Activated CD4-positive, alpha-beta T cell treated with anti-CD3 and anti-CD28 coated beads, Interleukin-2, amount 10 ng/mL, durations not matched to agents 7 days and 5 days (primary cell): ENCODE measurements at regions not wholly inside any gene's neighbourhood (a gene's known extent, or its start where the extent isn't known, plus 50 kb on each side); places are given as distances from the start of the nearest gene placed in this dataset.

Source experiments
- CTCF ChIA-PET: fragments of 350-600 bp; sonication (Branson Sonifier 250); formaldehyde crosslinking; loops from one replicate; lab custom pipeline; 2021; ENCODE audit warnings: antibody characterized with exemption; lab: Charles Lee
- POLR2A ChIA-PET: fragments of 350-600 bp; sonication (Branson Sonifier 250); formaldehyde crosslinking; loops from one replicate; lab custom pipeline; 2021; ENCODE audit warnings: antibody characterized with exemption; lab: Charles Lee
- DNase-seq: peaks from one replicate; pipeline ENCODE4 v3.0.0-alpha.2; 2020
- H3K27ac Mint-ChIP-seq: one replicate; pipeline ENCODE4 v1.8.0; 2021; ENCODE audit warnings: mild to moderate bottlenecking, moderate library complexity, mixed read lengths
- H3K27me3 Mint-ChIP-seq: one replicate; pipeline ENCODE4 v1.8.0; 2021; ENCODE audit warnings: mixed read lengths
- H3K36me3 Mint-ChIP-seq: one replicate; pipeline ENCODE4 v1.8.0; 2021; ENCODE audit warnings: low read depth, mixed read lengths
- H3K4me1 Mint-ChIP-seq: one replicate; pipeline ENCODE4 v1.8.0; 2021; ENCODE audit warnings: mixed read lengths
- H3K4me3 Mint-ChIP-seq: one replicate; pipeline ENCODE4 v1.8.0; 2021; ENCODE audit warnings: mild to moderate bottlenecking, moderate library complexity, mixed read lengths
- H3K9me3 Mint-ChIP-seq: one replicate; pipeline ENCODE4 v1.8.0; 2021; ENCODE audit warnings: mixed read lengths

GRCh38 chr21:15195104-15195503 lies 130.3 kb upstream of the NRIP1 start:
- ChIA-PET CTCF (no interaction called here), POLR2A (interaction anchor here (0.6 kb wide), 1 partner anchor 90 kb away, joined by 10 read pairs; no protein-coding TSS in a partner anchor)
- Mint-ChIP-seq H3K4me3 (no peak overlapping the region), H3K27ac (no peak overlapping the region), H3K9me3 (no peaks in the 10 kb centered on the region), H3K27me3 (peaks cover 1% of the 10 kb centered on the region), H3K36me3 (no peaks in the 10 kb centered on the region), H3K4me1 (no peaks in the 10 kb centered on the region)
- no peak for DNase-seq

GRCh38 chr21:15195768-15196167 lies 131.0 kb upstream of the NRIP1 start:
- Mint-ChIP-seq H3K9me3 (no peaks in the 10 kb centered on the region), H3K27me3 (peaks cover 1% of the 10 kb centered on the region), H3K4me1 (no peaks in the 10 kb centered on the region), H3K36me3 (no peaks in the 10 kb centered on the region), H3K4me3 (no peak overlapping the region), H3K27ac (no peak overlapping the region)
- ChIA-PET POLR2A (interaction anchor here (0.7 kb wide), 1 partner anchor 70 kb away, joined by 3 read pairs; no protein-coding TSS in a partner anchor), CTCF (no interaction called here)
- DNase-seq: no peak

- ChIA-PET CTCF (no interaction called here), POLR2A (no interaction called here)
- no peak for DNase-seq
- Mint-ChIP-seq H3K4me3 (no peak overlapping the region), H3K9me3 (no peaks in the 10 kb centered on the region), H3K27ac (no peak overlapping the region), H3K4me1 (no peaks in the 10 kb centered on the region), H3K36me3 (no peaks in the 10 kb centered on the region), H3K27me3 (no peaks in the 10 kb centered on the region)
Measured at GRCh38 chr21:15197696-15198095, 132.9 kb upstream of the NRIP1 start.

GRCh38 chr21:15199414-15200383 lies 134.9 kb upstream of the NRIP1 start:
- ChIA-PET CTCF (interaction anchor here (0.7 kb wide), 1 partner anchor 970 kb away, joined by 3 read pairs; no protein-coding TSS in a partner anchor), POLR2A (no interaction called here)
- Mint-ChIP-seq H3K27me3 (no peaks in the 10 kb centered on the region), H3K4me1 (no peaks in the 10 kb centered on the region), H3K4me3 (no peak overlapping the region), H3K27ac (no peak overlapping the region), H3K9me3 (no peaks in the 10 kb centered on the region), H3K36me3 (no peaks in the 10 kb centered on the region)
- DNase-seq: no peak

- CTCF ChIA-PET: no interaction called here
Measured at GRCh38 chr21:15203740-15204139, 138.9 kb upstream of the NRIP1 start.

GRCh38 chr21:15204140-15204969 lies 139.6 kb upstream of the NRIP1 start:
- Mint-ChIP-seq H3K4me3 (no peak overlapping the region), H3K27ac (no peak overlapping the region), H3K9me3 (no peaks in the 10 kb centered on the region), H3K36me3 (no peaks in the 10 kb centered on the region), H3K27me3 (no peaks in the 10 kb centered on the region), H3K4me1 (no peaks in the 10 kb centered on the region)
- DNase-seq: no peak
- ChIA-PET POLR2A (no interaction called here), CTCF (no interaction called here)

More at GRCh38 chr21:15203740-15204139, 138.9 kb upstream of the NRIP1 start:
- DNase-seq: no peak
- Mint-ChIP-seq H3K4me3 (no peak overlapping the region), H3K27ac (no peak overlapping the region), H3K27me3 (no peaks in the 10 kb centered on the region), H3K36me3 (no peaks in the 10 kb centered on the region), H3K9me3 (no peaks in the 10 kb centered on the region), H3K4me1 (no peaks in the 10 kb centered on the region)
- POLR2A ChIA-PET: interaction anchor here (0.7 kb wide), 1 partner anchor 77 kb away, joined by 3 read pairs; no protein-coding TSS in a partner anchor

GRCh38 chr21:15204970-15205286 lies 140.1 kb upstream of the NRIP1 start:
- H3K4me1 Mint-ChIP-seq: no peaks in the 10 kb centered on the region
- ChIA-PET CTCF (no interaction called here), POLR2A (no interaction called here)
- H3K27ac Mint-ChIP-seq: no peak overlapping the region
- H3K9me3 Mint-ChIP-seq: no peaks in the 10 kb centered on the region
- no peaks in the 10 kb centered on the region for H3K27me3 Mint-ChIP-seq
- H3K36me3 Mint-ChIP-seq: no peaks in the 10 kb centered on the region
- no peak overlapping the region for H3K4me3 Mint-ChIP-seq
- no peak for DNase-seq

- Mint-ChIP-seq H3K4me1 (no peaks in the 10 kb centered on the region), H3K27me3 (no peaks in the 10 kb centered on the region), H3K9me3 (no peaks in the 10 kb centered on the region), H3K4me3 (no peak overlapping the region), H3K36me3 (no peaks in the 10 kb centered on the region), H3K27ac (no peak overlapping the region)
- ChIA-PET POLR2A (no interaction called here), CTCF (no interaction called here)
- DNase-seq: no peak
Measured at GRCh38 chr21:15206514-15206913, 141.7 kb upstream of the NRIP1 start.

- Mint-ChIP-seq H3K4me1 (no peaks in the 10 kb centered on the region), H3K36me3 (no peaks in the 10 kb centered on the region), H3K27me3 (no peaks in the 10 kb centered on the region), H3K9me3 (no peaks in the 10 kb centered on the region), H3K27ac (no peak overlapping the region), H3K4me3 (no peak overlapping the region)
- no peak for DNase-seq
- ChIA-PET CTCF (no interaction called here), POLR2A (no interaction called here)
Measured at GRCh38 chr21:15207231-15207630, 142.4 kb upstream of the NRIP1 start.

GRCh38 chr21:15207635-15208370 lies 143.0 kb upstream of the NRIP1 start:
- Mint-ChIP-seq H3K9me3 (no peaks in the 10 kb centered on the region), H3K27ac (no peak overlapping the region), H3K27me3 (no peaks in the 10 kb centered on the region), H3K4me3 (no peak overlapping the region), H3K36me3 (no peaks in the 10 kb centered on the region), H3K4me1 (no peaks in the 10 kb centered on the region)
- no peak for DNase-seq
- ChIA-PET CTCF (no interaction called here), POLR2A (no interaction called here)

GRCh38 chr21:15208786-15209185 lies 144.0 kb upstream of the NRIP1 start:
- CTCF ChIA-PET: no interaction called here
- H3K4me3 Mint-ChIP-seq: no peak overlapping the region
- H3K27me3 Mint-ChIP-seq: no peaks in the 10 kb centered on the region
- H3K27ac Mint-ChIP-seq: no peak overlapping the region
- POLR2A ChIA-PET: no interaction called here
- no peak for DNase-seq
- no peaks in the 10 kb centered on the region for H3K9me3 Mint-ChIP-seq
- no peaks in the 10 kb centered on the region for H3K36me3 Mint-ChIP-seq
- H3K4me1 Mint-ChIP-seq: no peaks in the 10 kb centered on the region

- Mint-ChIP-seq H3K27me3 (no peaks in the 10 kb centered on the region), H3K4me1 (no peaks in the 10 kb centered on the region), H3K27ac (no peak overlapping the region), H3K9me3 (no peaks in the 10 kb centered on the region), H3K4me3 (no peak overlapping the region), H3K36me3 (no peaks in the 10 kb centered on the region)
- POLR2A ChIA-PET: no interaction called here
- CTCF ChIA-PET: no interaction called here
- no peak for DNase-seq
Measured at GRCh38 chr21:15209224-15209623, 144.4 kb upstream of the NRIP1 start.
